Kidney (tissue), 13 donors: ENCODE measurements at regions not wholly inside any gene's neighbourhood (a gene's known extent, or its start where the extent isn't known, plus 50 kb on each side); places are given as distances from the start of the nearest gene placed in this dataset.

Experiments
- DNase-seq, 5 donors: peaks; one replicate each; pipeline ENCODE4 v3.0.0-alpha.2; 2013 to 2020
- FAIRE-seq: peaks from 2 replicates; lab custom pipeline; 2012; peaks lifted over from hg19 to GRCh38; lab: Jason Lieb, UNC
- H3K27ac ChIP-seq, 2 donors: one replicate each; pipeline ENCODE4 v1.7.0; 2013; ENCODE audit warnings: low read depth in 2 of 2, low read length in 2 of 2, inconsistent platforms in 1 of 2
- H3K27me3 ChIP-seq: one replicate; pipeline ENCODE4 v1.7.1; 2013; ENCODE audit warnings: low read length, inconsistent platforms; ENCODE audit not compliant: control insufficient read depth, insufficient read depth
- H3K36me3 ChIP-seq, 3 donors: one replicate each; pipeline versions ENCODE4 v1.7.0 to v1.7.1; 2013; ENCODE audit warnings: low read length in 3 of 3, control low read depth in 1 of 3, inconsistent platforms in 1 of 3; ENCODE audit not compliant: insufficient read depth in 3 of 3, control insufficient read depth in 2 of 3
- H3K4me1 ChIP-seq, 3 donors: one replicate each; pipeline versions ENCODE4 v1.7.0 to v1.7.1; 2013; ENCODE audit warnings: low read length in 3 of 3, inconsistent platforms in 1 of 3, low read depth in 1 of 3; ENCODE audit not compliant: control insufficient read depth in 2 of 3, insufficient read depth in 2 of 3
- H3K4me3 ChIP-seq, 3 donors: one replicate each; pipeline versions ENCODE4 v1.7.0 to v1.8.1; 2013; ENCODE audit warnings: low read length in 3 of 3, control low read depth in 1 of 3, inconsistent platforms in 1 of 3
- H3K9ac ChIP-seq, 3 donors: one replicate each; pipeline versions ENCODE4 v1.7.0 to v1.7.1; 2013; ENCODE audit warnings: low read length in 3 of 3, control low read depth in 1 of 3, inconsistent platforms in 1 of 3
- H3K9me3 ChIP-seq, 3 donors: one replicate each; pipeline versions ENCODE4 v1.7.0 to v1.7.1; 2013; ENCODE audit warnings: low read length in 3 of 3, control low read depth in 1 of 3, inconsistent platforms in 1 of 3; ENCODE audit not compliant: control insufficient read depth in 2 of 3, insufficient read depth in 1 of 3
- CTCF ChIP-seq: IDR thresholded peaks from 3 replicates; pipeline ENCODE4 v1.5.1; 2012; ENCODE audit warnings: mild to moderate bottlenecking, moderate library complexity, borderline replicate concordance; ENCODE audit not compliant: insufficient read depth; ENCODE audit errors: extremely low read depth
- intact Hi-C: fragments of 100-400 bp; cut with DNase I; formaldehyde crosslinking; loops from one replicate; pipeline ENCODE4 v1.11.1; 2022
- donor health status: control.
- donor health status: control.
- donor health status: control.
- donor health status: control.
- donor health status: control.
- donor health status: DM: yes; HTN: yes; CAD: no.
- donor health status: Normal renal cell carcinoma (clear cell type).

GRCh38 chr5:174790906-174791305, 66.5 kb downstream of the MSX2 start:
- Histone ChIP-seq H3K4me1 (no peaks in the 10 kb centered on the region), H3K9ac (no peak overlapping the region), H3K36me3 (no peaks in the 10 kb centered on the region), H3K4me3 (no peak overlapping the region), H3K27me3 (peaks cover 3% of the 10 kb centered on the region), H3K9me3 (no peaks in the 10 kb centered on the region), H3K27ac (no peak overlapping the region)
- no peak for TF ChIP-seq CTCF
- no peak for DNase-seq
- FAIRE-seq: no peak
- intact Hi-C loops: no loop called here

- FAIRE-seq: no peak
Measured at GRCh38 chr5:174789596-174789995, 65.2 kb downstream of the MSX2 start.

GRCh38 chr5:174785120-174785680, 60.8 kb downstream of the MSX2 start:
- peaks cover 0 to 12% (median 3%) of the 10 kb centered on the region in 3 donors for H3K9me3 ChIP-seq
- DNase-seq (no peak), FAIRE-seq (no peak)
- no peak overlapping the region for H3K9ac ChIP-seq
- H3K36me3 ChIP-seq: no peaks in the 10 kb centered on the region
- no peak overlapping the region for H3K27ac ChIP-seq
- intact Hi-C loops: no loop called here
- H3K4me3 ChIP-seq: no peak overlapping the region
- no peak for TF ChIP-seq CTCF
- no peaks in the 10 kb centered on the region for H3K4me1 ChIP-seq
- H3K27me3 ChIP-seq: no peaks in the 10 kb centered on the region

More at GRCh38 chr5:174789596-174789995, 65.2 kb downstream of the MSX2 start:
- intact Hi-C loops: no loop called here
- Histone ChIP-seq H3K4me1 (no peaks in the 10 kb centered on the region), H3K36me3 (no peaks in the 10 kb centered on the region), H3K27ac (no peak overlapping the region), H3K27me3 (peaks cover 3% of the 10 kb centered on the region), H3K9ac (no peak overlapping the region), H3K4me3 (no peak overlapping the region), H3K9me3 (peaks cover 0 to 7% (median 0%) of the 10 kb centered on the region in 3 donors)
- TF ChIP-seq CTCF: no peak
- DNase-seq: no peak
